ENCODE measurements at regions not wholly inside any gene's neighbourhood (a gene's known extent, or its start where the extent isn't known, plus 50 kb on each side); places are given as distances from the start of the nearest gene placed in this dataset.

DNA sequence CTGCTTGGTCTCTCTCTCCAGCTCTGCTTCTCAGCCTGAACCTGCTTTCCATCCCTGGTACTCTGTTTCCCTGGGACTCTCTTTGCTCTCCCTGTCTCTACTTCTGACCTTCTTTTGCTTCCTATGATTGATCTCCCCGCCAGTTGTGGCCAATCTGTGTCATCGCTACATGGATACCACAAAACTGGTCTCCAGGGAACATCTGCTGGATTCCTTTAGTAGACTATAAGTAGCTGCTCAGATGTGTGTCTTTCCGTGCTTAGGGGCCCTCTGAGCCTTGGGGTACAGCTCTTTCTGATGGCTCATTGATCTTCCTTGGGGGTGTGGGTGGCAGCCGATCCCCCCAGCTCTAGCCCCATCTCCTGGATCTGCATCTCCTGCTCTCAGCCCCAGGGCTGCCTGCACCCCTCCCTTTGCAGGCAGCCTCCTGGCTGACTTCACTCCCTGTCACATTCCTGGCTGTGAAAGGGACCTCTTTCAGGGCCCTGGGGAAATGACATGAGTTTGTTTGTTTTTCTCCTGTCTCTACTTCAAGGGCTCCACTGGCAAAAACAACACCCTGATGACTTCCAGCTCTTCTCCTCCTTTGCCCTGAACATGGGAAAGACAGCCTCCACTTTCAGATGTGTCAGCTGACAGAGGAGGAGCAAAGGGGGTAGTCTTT lies 333.7 kb downstream of the CYP26B1 start (continued):
- TF ChIP-seq, protein P1, sequence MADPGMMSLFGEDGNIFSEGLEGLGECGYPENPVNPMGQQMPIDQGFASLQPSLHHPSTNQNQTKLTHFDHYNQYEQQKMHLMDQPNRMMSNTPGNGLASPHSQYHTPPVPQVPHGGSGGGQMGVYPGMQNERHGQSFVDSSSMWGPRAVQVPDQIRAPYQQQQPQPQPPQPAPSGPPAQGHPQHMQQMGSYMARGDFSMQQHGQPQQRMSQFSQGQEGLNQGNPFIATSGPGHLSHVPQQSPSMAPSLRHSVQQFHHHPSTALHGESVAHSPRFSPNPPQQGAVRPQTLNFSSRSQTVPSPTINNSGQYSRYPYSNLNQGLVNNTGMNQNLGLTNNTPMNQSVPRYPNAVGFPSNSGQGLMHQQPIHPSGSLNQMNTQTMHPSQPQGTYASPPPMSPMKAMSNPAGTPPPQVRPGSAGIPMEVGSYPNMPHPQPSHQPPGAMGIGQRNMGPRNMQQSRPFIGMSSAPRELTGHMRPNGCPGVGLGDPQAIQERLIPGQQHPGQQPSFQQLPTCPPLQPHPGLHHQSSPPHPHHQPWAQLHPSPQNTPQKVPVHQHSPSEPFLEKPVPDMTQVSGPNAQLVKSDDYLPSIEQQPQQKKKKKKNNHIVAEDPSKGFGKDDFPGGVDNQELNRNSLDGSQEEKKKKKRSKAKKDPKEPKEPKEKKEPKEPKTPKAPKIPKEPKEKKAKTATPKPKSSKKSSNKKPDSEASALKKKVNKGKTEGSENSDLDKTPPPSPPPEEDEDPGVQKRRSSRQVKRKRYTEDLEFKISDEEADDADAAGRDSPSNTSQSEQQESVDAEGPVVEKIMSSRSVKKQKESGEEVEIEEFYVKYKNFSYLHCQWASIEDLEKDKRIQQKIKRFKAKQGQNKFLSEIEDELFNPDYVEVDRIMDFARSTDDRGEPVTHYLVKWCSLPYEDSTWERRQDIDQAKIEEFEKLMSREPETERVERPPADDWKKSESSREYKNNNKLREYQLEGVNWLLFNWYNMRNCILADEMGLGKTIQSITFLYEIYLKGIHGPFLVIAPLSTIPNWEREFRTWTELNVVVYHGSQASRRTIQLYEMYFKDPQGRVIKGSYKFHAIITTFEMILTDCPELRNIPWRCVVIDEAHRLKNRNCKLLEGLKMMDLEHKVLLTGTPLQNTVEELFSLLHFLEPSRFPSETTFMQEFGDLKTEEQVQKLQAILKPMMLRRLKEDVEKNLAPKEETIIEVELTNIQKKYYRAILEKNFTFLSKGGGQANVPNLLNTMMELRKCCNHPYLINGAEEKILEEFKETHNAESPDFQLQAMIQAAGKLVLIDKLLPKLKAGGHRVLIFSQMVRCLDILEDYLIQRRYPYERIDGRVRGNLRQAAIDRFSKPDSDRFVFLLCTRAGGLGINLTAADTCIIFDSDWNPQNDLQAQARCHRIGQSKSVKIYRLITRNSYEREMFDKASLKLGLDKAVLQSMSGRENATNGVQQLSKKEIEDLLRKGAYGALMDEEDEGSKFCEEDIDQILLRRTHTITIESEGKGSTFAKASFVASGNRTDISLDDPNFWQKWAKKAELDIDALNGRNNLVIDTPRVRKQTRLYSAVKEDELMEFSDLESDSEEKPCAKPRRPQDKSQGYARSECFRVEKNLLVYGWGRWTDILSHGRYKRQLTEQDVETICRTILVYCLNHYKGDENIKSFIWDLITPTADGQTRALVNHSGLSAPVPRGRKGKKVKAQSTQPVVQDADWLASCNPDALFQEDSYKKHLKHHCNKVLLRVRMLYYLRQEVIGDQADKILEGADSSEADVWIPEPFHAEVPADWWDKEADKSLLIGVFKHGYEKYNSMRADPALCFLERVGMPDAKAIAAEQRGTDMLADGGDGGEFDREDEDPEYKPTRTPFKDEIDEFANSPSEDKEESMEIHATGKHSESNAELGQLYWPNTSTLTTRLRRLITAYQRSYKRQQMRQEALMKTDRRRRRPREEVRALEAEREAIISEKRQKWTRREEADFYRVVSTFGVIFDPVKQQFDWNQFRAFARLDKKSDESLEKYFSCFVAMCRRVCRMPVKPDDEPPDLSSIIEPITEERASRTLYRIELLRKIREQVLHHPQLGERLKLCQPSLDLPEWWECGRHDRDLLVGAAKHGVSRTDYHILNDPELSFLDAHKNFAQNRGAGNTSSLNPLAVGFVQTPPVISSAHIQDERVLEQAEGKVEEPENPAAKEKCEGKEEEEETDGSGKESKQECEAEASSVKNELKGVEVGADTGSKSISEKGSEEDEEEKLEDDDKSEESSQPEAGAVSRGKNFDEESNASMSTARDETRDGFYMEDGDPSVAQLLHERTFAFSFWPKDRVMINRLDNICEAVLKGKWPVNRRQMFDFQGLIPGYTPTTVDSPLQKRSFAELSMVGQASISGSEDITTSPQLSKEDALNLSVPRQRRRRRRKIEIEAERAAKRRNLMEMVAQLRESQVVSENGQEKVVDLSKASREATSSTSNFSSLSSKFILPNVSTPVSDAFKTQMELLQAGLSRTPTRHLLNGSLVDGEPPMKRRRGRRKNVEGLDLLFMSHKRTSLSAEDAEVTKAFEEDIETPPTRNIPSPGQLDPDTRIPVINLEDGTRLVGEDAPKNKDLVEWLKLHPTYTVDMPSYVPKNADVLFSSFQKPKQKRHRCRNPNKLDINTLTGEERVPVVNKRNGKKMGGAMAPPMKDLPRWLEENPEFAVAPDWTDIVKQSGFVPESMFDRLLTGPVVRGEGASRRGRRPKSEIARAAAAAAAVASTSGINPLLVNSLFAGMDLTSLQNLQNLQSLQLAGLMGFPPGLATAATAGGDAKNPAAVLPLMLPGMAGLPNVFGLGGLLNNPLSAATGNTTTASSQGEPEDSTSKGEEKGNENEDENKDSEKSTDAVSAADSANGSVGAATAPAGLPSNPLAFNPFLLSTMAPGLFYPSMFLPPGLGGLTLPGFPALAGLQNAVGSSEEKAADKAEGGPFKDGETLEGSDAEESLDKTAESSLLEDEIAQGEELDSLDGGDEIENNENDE (IDR thresholded peaks at IDR 0.05; ENCODE audit: insufficient replicate concordance, low read length), result no peak
- TF ChIP-seq BRCA1 (IDR thresholded peaks at IDR 0.05; ENCODE audit: low read depth, low read length) (no peak), RFX5 (IDR thresholded peaks at IDR 0.05; ENCODE audit: borderline replicate concordance, low read depth, low read length) (no peak), FOSL1 (IDR thresholded peaks at IDR 0.05; ENCODE audit: insufficient read depth, low read depth, low read length) (no peak)
